Glomerular visceral epithelial cell (primary cell): ENCODE measurements at regions not wholly inside any gene's neighbourhood (a gene's known extent, or its start where the extent isn't known, plus 50 kb on each side); places are given as distances from the start of the nearest gene placed in this dataset.

ENCODE experiments used
- DNase-seq: peaks from one replicate; pipeline ENCODE4 v3.0.0-alpha.2; 2016; ENCODE audit errors: extremely low spot score

DNA sequence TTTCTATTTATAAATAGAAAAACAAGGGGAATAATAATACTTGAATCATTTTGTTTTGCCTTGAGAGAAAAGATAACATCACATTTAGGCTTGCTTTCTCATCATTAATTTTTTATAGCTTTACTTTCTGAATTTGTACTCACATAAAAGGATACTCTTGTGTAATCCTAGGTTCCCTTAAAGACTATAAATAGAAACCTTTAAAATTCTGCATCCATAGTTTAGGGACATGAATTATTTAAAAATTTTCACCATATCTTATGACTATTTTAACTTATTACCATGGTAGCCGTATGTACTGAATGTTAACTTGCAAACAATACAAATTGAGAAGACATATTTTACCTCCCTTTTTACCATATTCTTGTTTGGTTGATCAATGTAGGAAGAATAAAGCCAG is 143.5 kb upstream of the CWC22 start:
- no peak for DNase-seq

DNA sequence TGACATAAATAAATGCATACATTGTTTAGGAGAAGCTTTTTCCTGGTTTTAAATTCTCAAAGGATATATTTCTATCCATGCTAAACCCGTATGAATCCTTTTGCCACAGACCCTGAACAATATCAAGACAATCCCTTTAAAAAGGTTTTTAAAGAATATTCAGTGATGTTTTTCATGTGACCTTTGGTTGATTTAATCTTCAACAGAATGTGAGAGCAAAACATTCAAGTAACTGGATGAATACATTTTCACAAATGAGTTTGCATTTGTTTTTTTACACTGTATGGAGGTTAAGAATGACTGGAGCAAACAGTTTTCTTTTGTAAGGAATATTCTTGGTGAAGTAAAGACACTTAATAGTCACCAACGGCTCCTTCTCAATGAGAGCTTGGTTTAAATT is 139.4 kb upstream of the CWC22 start:
- no peak for DNase-seq

DNA sequence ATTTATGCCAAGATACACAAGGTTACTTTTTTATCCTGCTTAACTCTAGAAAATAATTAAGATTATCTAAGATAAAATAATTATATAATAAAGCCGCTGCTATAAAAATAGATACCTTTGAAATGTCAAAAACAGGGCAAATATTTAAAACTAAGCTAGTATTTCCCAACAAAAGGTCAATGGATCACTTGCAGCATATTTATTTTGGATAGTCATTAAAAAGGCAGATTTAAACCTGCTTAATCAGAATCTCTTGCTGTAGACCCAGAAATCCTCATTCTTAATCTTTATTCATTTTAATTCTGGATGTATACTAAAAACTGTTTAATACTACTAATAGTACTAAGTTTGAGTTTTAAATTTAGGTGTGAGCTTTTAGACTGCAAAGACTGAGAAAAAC is 139.0 kb upstream of the CWC22 start:
- DNase-seq, result no peak

DNA sequence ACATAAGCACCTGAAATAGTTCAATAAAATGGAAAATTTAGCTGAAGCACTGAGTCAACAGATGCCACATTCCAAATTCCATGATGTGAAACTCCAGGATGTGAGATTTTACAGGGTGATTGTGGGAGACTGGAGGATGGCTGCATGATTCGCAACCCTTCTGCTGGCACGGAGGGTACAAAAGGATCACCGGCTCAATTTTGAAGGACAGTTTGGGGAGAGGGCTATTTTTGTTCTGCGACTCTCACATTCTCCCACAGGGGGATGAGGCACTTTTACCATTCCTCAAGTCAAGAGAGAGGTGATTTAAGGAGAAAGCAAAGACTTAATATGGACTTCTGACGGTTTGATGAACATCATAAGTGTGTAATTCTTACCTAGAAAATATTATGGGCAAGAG is 138.1 kb upstream of the CWC22 start:
- no peak for DNase-seq

DNA sequence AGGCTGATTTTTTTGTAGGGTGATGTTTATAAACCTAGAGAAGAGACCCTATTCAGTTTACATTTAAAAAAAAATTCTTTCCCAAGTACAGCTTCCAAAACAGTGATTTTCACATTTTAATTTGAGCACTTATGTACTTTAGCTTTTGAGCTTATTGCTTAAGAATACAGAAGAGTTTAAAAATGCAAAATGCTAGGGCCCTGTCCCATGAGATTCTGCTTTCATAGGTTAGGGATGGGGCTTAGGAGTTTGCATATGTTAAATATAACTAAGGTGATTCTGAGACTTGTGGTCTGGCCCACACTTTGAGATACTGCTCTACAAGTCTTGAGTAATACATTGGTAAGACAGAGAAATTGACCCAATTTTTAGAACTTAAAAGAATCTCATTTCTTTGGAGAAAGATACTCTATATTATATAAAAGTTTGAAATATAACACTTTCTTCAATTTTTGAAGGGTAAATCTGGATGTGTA is 137.3 kb upstream of the CWC22 start:
- DNase-seq, result no peak

DNA sequence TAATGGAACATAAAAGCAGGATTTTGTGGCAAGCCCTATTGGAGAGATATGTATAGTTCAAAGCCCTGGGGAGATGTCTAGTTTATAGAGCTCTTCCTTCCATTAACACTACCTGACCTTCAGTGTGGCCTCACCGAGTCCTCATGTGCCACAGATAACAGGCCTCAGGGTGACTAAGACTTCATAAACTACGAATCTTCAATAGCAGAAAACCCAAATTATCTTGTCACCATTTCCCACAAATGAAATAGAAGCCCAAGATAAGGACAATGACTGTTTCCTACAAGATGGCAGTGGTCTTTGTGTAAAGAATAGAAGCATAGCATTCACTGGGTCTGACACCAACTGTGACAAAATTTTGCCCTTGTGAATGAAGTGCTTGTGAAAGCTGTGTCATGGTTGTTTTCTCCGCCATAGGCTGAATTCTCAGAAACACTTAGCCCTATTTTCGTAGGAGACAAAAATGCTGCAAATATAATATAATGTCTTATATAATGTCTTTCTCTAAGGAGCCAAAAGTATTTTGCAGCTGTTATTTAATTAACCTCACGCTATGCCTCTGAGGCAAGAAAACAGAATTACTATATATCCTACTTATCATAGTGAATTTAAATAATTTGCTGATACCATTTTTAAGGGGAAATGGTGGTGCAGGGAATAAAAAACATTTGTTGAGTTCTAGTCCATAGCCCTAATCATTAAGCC is 136.7 kb upstream of the CWC22 start:
- DNase-seq, result no peak

DNA sequence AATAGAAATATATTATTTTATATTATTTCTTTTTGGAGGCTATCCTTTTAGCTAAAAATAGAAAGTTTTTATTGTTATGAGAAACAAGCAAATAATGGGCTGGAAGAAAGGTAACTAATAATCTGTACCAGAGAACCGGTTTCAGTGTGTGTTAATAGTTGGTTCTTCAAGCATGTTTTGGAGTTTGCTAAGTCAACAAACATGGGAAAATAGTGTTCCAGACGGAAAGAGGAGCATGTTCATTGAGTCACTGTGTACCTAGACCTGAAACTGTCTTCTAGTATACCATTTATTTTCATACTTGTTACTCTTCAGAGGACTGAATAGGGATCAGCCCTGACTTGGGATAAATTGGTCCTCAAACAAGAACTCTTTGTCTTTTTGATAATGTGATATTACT is 134.5 kb upstream of the CWC22 start:
- DNase-seq, result no peak

DNA sequence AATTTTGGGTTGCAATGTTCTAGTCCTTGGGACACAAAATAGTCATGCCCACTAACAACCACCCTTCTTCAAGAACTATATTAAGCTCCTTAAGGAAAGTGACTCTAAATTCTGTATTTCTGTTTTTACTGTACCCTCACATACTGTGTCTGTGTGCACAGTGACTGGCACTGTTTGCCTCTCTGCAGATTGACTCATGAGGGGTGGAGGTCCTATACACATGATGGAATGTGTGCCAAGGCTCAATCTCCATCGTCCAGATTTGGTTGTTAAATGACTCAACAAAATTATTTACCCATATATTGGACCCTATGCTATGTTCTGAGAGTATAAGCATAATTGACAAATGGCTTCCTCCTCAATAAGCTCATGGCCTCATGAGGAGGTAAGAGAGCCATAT is 126.6 kb upstream of the CWC22 start:
- no peak for DNase-seq

DNA sequence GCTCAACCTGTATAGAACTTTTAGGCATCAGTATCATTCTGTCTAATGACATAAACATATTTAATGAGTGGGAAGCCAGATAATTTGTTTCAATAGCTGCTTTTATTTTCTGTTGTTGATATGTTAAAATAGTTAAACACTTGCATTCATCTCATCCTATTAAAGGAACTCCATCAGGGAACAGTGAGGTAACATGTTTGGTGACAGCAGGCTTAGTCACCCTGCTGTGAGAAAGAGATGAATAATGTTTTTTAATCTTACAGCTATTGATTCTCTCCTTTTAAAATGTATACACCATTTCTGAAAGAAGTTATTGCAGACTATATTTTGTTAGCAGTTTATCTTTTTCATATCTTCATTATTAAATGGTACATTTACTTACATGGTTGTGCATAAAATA is 123.3 kb upstream of the CWC22 start:
- DNase-seq, result no peak

DNA sequence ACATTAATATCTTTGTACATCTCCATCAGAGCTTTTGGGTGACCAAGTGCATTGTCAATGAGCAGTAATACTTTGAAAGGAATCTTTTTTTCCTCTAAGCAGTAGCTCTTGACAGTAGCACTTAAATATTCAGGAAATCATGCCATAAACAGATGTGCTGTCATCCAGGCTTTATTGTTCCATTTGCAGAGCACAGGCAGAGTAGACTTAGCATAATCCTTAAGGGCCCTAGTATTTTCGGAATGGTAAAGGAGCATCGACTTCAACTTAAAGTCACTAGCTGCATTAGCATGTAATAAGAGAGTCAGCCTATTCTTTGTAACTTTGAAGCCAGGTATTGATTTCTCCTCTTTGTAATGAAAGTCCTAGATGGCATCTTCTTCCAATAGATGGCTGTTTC is 121.8 kb upstream of the CWC22 start:
- DNase-seq, result no peak

DNA sequence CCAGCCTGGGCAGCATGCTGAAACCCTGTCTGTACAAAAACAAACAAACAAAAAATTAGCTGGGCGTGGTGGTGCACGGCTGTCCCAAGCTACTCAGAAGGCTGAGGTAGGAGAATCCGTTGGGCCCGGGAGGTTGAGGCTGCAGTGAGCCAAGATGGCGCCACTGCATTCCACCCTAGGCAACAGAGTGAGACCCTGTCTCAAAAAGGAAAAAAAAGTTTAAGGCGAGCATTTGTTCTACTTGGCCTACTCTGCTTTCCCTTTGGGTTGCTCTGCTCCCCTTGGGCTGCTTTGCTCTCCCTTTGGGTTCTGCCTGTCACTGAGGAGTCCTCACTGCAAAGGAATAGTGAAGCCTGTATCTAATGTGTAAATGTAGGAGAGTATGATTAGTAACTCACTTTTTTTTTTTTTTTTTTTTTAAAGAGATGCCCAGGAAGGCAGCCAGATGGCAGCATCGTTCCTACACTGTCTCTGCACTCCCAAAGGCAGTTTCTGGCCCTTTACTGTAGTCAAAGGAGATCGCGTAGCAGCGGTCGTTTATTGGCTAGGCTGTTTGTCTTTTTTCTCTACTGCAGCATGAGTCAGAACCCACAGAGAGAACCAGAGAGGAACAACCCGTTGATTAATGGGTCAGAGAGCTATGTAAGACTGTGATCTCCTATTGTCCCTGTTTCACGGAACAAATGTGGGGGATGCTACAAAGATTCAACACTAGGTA is 118.3 kb upstream of the CWC22 start:
- peak; percentile 93 for DNase-seq

DNA sequence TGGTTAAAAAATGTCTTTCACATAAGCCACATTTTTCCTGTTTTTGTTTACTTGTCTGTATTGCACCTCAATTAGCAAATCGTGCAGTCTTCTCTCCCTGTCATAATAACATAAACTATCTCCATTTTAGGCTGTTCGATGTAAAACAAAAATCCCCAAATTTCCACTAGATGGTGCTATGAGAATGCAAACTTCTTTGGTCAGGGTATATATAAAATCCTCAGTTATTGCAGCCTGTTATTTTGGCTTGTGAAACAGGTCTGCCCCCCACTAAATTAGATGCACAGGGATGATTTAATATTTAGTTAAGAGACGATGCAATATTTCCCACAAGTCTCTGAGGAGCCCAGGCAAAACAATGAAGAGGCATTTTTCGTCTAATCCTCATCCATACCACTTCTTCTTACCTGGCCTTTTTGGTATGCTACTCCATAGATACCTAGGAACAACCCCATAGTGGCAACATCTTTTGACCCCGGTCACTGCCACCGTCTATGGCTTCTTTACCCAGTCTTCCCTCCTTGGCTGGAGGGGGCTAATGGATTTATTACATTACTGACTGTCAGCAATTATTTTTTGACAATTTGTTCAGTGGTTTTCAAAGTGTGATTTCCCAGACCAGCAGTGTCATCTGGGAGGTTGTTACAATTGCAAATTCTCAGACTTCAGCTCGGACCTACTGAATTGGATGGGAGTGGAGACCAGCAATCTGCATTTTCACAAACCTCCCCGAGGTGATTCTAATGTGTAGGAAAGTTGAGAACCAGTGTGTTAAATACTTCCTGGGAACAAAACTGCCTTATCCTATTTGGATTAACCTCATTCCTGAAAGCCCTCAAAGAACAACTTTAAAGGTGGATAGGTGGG is 117.4 kb upstream of the CWC22 start:
- peak; percentile 64 for DNase-seq

DNA sequence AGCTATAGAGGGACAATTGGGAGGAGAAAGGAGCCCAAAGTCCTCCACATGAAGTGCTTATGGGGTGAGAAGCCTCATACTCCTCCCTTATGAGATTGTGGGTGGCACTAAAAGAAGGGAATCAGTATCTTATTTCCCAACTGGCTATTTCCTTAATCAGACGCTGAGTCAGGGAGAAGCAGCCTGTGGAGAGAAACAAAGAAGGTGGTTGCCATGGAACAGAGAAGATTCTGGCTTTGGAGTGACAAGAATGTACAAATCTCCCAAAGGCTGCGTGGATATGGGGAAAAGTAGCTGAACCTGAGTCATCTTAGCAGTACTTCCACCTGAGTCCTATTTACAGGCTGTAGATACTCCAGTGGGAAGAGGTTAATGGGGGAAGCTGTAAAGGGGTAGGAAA is 115.8 kb upstream of the CWC22 start:
- DNase-seq, result peak; percentile 17

DNA sequence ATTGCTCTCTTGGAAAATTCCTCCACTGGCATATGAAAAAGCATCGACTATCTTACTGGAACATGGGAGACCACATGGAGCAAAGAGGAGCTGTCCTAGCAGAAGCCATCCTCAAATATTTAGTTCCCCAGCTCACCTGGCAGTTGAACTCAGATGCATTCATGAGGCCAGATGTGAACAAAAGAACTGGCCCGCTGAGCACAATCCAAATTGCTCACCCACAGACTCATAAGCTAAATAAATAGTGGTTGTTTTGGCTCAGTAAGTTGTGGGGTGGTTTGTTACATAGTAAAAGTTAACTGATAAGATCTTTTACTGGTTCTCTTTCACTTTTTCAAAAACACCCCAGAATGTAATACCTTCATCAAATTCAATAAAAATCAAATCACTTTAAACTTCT is 108.6 kb upstream of the CWC22 start:
- DNase-seq, result no peak

DNA sequence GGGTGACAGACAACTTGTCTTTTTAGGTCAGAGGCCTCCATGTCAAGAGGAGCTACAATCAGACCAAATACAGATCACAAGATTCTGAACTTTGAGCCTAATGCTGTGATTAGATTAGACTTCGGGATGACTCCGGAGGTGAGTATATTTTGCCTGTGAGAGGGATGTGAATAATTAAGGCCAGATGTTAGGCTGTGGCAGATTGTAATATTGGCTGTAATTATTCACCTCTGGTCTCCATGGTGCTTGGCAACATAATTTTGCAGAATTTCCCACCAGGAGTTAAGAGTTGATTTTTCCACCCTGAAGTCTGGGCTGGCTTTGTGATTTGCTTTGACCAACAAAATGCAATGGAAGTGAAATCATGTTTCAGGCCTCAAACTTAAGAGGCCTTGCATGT is 108.2 kb upstream of the CWC22 start:
- no peak for DNase-seq

DNA sequence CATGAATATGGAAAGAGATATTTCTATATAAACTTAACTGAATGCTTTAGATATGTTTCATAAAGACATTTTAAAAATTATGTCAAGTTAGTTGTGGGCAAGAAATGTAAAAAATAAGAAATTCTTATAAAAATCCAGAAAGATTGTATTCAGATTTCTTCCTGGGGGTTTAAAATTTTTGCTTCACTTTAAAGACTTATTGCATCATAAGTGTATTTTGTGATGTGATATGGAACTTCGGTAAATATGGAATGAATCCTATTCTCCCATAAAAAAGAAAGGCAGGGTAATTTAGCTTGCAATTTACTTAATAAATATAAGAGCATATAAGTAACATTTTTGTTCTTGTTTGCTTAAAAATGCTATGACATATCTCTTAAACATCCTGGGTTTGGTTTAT is 104.8 kb upstream of the CWC22 start:
- no peak for DNase-seq

DNA sequence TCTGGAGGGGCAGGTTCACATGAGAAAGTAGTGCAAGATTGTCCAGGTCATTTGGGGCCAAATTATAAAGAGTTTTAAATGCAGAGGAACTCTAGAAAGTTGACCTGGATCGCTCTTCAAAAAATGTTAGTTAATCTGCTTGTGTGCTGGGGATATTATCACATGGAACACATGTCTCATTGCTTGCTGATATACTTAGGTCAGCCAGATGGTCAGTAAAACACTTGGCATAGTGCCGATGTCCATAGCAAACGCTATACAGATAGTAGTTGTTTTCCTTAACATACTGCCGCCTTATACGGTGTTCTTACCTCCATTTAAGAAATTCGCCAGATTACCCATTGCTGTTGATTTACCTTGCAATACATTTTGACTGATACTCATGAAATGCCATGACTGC is 103.4 kb upstream of the CWC22 start:
- DNase-seq, result no peak

DNA sequence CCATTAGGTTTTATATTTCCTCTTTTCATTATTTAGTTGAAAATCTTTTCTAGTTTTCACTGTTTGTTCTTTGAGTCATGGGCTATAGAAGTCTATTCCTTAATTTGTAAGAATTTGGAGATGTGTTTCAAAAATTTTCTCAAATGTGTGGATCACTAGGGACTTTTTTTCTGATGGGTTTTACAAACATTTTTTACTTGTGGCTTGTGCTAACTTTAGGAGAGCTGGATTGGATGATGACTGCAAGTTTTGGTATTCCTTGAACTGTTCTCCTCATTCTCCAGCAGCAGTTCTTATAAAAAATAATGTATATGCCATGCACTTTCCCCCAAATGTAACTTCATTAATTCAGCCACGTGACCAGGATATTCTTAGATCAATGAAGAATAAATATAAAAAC is 94.7 kb upstream of the CWC22 start:
- no peak for DNase-seq

DNA sequence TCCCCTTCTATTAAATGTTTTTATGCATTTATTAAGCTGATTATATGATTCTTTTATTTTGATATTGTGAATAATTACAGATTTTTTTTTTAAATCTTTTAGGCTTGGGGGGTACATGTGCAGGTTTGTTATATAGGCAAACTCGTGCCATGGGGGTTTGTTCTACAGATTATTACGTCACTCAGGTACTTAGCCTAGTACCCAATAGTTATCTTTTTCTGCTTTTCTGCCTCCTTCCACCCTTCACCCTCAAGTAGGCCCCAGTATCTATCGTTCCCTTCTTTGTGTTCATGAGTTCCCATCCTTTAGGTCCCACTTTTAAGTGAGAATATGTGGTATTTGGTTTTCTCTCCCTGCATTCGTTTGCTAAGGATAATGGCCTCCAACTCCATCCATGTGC is 92.2 kb upstream of the CWC22 start:
- no peak for DNase-seq

DNA sequence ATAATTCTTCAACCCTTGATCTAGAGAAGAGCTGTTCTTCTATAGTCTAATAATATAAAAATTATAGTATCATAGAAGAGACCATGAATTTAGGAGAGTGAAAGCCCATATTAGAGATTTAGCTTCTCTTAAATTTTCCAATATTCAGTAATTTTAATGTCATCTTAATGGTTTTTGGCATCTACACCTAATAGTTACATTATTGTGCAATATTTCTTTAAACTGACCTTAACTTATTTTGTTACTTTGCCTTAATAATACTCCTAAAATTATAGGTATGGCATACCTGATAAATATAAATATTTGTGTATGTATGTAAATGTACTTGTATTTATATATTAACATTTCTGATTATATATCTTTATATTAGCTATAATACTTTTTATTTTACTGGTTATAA is 78.0 kb upstream of the CWC22 start:
- DNase-seq, result no peak

DNA sequence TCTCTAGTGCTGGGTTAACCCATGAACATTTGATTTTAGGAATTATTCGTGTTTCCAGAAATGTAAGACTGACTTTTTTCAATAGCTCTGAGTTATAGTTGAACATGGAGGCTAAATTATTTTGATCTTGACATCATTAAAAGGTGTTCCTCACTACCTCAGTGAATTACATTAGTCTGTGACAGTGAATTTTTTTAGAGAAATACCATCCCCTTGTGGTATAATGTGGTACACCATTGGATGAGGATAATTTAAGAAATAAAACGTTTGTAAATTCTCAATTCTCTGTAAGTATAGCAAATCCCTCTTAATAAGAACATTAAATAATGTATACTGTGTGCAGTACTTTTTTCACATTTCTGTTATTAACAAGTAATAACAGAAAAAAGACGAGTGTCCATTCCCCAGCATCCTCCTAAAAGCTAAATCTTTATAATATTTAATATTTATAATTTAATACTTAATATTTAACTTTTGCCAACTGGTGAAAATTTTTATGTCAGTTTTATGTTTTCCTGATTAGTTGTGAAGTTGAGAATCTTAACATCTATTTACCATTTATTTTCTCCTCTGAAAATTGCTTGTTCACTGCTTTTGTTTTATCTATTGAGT is 70.3 kb upstream of the CWC22 start:
- DNase-seq, result peak; percentile 9

DNA sequence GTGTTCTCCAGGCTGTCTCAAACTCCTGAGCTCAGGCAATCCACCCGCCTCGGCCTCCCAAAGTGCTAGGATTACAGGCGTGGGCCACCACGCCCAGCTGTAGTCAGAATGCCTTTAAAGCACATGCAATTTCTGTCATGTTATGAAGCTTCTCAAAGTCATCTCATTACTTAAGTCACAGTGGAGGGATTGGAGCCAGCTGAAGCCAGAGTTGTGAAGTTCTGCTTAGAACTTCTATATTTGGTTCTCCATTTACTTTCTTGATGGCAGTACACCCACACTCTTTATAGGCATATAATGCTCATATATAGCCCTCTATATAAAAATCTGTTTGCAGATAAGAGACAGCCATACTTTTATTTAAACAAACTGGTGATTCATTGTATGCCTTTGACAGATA is 68.8 kb upstream of the CWC22 start:
- DNase-seq, result no peak
